ENCODE measurements at regions not wholly inside any gene's neighbourhood (a gene's known extent, or its start where the extent isn't known, plus 50 kb on each side); places are given as distances from the start of the nearest gene placed in this dataset.
A peak's percentile ranks its signal among the peaks of the same experiment; 100 is the strongest.
"Not testable (repeated sequence)": the region's sequence is repeated elsewhere in the genome, so short reads cannot be mapped to it uniquely, and the experiment has no call there.

GRCh38 chr15:96042734-96043224, 287.7 kb upstream of the NR2F2 start:
- no peak for DNase-seq (ENCODE audit: low spot score)

DNA sequence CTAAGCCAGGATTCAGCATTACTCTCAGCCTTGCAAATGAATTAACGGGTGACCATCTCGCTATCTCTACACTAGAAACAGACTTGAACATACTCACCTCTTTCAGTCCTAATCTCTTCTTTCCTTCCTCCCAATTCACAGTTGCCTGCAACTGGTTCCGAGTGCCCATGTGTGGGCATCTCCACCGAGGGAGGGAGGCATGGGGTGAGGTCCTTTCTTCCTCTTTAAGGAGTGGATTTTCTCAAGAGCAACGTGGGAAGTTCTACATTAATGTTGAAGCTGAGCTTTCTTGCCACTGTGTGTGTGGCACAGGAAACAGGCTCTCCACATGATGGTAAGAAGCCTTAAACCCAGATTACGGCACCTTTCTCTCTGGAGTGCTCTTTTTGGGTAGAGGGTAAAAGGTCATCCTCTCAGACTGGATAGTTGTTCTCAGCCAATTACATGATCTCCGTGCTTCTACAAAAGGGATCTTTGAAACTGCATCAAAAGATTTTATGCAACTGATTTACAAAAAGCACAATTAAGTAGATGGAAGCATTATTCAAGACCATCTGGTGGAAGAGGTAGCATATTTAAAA, 286.8 kb upstream of the NR2F2 start:
- no peak for DNase-seq (ENCODE audit: low spot score)

DNA sequence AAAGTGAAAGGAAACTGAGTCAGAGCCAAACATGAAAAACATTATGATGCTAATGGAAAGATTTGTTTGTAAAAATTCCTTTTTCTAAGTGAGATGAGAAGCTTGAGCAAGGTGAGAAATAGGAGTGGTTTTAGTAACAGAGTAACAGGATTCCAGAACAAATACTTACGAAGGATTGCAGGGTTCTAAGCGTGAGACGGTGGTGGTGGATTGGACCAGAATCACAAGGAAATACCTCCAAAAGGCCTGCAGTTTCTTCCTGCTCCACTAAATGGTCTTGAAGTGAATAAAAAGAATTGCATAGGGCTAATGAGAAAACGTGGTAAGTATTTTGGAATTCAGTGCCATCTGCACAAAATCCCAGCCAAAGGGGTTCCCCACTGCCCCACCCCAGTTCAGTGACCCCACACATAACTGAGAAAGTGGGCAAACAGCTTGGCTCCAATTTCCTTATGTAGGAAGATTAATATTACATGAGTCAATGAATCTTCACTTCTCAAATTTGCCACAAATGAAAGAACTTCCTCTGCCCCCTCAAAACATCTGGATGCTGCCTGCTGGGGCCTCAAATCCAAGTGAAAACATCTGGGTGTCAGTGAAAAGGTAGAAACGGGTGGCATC, 283.8 kb upstream of the NR2F2 start:
- DNase-seq (ENCODE audit: low spot score): no peak

- no peak for DNase-seq (ENCODE audit: low spot score)
These were observed 283.1 kb upstream of the NR2F2 start for GRCh38 chr15:96047255-96047931.

- no peak for DNase-seq (ENCODE audit: low spot score)
These were observed 281.2 kb upstream of the NR2F2 start for GRCh38 chr15:96049323-96049722.

DNA sequence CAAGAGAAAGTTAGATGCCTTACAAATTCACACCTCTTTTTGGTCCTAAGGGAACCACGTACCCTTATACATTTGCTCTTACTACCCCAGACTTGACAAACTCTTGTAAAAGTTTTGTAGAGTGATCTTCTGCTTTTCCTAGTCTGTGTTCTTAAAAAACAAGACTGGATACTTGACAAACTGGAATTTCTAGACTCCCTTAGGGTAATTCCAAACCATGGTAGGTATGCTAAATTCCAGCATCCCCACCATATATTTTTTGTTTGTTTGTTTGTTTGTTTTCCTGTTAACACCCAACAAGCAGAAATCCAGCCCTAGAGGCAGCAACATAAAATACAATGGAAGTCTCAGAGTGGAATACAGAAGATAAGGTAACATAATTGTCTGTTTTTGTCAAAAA, 280.7 kb upstream of the NR2F2 start:
- DNase-seq (ENCODE audit: low spot score): no peak

DNA sequence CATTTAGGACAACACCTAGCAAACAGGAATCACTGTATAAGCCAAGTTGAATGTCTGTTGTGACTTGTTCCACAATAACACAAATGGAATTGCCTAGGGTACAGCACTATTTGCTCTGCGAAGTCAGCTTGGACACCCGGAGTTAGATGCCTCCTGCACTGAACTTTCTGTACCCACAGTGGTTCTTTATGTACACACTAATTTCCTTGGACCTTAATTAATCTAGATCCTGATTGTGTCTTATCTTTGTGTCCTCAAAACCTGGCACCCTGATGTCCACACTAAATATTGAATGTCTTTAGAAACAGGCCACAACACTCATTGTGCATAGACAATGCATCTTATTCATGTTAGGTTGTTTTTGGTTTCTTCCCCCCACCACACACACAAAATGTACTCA, 278.9 kb upstream of the NR2F2 start:
- DNase-seq (ENCODE audit: low spot score): no peak

DNA sequence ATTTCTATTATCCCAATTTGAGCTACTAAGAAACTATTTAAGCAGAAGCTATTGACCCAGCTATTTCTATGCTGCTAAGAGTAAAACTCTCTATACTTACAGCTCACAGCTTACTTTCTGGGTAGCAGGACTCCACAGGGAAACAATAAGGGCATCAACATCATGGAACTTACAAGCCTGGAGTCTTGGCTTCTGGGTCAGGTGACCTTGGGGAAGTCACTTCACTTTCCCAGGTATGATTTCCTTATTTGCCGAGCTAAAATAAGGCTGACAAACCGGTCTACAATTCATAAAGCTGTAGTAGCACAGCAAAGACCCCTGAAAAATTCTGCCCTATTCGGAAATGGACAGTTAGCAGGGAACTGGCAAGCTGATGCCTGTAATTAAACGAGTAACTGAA, 278.3 kb upstream of the NR2F2 start:
- peak; percentile 52 for DNase-seq (ENCODE audit: low spot score)

DNA sequence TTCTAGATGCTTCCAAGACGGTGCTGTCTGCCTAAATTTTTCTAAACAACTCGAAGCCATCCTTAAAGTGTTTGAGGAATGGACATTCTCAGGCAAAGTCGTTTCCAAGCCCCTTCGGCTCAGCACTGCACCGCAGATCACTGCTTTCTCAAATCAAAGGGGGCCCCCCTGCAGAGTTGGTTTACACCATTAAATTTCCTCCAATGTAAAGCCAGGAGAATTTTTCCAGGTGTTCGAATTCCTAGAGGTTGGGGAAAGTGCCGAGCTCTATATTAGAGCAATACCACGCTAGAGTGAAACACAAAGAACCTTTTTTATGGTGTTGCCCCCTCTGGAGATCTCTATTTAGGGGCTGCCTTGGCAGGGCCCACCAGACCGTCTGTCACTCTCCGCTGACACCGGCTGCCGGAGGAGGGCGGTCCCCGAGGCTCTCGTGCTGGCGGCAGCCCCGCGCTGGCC, 277.9 kb upstream of the NR2F2 start:
- DNase-seq (ENCODE audit: low spot score): no peak

DNA sequence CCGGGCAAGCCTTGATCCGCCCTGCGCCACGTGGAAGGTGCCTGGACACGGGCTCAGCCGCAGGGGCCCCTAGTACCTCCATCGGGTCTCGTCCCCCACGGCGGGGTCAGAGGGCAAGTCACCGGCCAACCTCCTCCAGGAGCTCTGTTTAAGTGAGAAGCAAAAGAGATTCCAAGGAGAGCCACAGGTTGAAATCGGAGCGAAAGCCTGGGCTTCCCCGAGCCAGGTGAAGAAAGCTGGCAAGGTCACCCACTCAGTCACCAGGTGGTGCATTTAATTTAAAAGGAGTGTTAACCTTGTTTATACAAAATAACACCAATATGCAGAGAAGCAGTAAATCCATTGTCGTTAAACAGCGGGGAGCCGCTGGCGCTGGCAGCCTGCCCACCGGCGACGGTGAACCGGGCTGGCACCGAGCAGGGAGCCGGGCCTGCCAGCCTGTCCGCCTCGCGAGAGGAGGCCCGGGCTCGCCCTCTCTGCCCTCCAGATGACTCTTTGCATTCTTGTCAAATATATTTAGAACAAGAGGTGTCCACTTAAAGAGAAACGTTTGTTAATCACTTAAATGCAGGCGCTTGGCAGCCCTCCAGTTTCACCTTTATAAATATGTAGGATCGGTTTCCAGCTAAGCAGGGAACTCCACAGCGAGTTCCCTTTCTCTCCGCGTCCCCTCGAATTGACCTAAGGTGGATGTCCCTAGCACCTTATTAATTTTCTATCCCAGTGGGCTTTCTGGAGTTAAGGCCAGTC, 277.3 kb upstream of the NR2F2 start:
- no peak for DNase-seq (ENCODE audit: low spot score)

GRCh38 chr15:96053781-96054428, 276.6 kb upstream of the NR2F2 start:
- DNase-seq (ENCODE audit: low spot score): peak; percentile 85

DNA sequence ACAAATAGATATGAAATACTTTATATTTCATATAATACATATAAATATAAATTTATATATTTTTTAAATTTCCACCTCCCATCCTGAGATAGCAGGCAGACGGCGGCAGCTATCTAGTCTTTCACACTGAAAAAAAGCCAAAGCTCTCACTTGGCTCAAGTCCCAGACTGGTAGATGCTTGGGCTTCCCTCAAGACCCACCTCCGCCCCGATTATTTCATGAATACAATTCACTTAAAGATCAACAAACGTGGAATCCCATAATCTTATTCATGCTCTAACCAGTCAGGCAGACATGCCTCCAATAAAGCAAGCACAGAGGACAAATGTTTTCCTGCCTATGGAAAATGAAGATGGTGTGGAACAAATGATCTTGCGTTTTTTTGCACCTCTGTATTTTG, 275.9 kb upstream of the NR2F2 start:
- peak; percentile 31 for DNase-seq (ENCODE audit: low spot score)

DNA sequence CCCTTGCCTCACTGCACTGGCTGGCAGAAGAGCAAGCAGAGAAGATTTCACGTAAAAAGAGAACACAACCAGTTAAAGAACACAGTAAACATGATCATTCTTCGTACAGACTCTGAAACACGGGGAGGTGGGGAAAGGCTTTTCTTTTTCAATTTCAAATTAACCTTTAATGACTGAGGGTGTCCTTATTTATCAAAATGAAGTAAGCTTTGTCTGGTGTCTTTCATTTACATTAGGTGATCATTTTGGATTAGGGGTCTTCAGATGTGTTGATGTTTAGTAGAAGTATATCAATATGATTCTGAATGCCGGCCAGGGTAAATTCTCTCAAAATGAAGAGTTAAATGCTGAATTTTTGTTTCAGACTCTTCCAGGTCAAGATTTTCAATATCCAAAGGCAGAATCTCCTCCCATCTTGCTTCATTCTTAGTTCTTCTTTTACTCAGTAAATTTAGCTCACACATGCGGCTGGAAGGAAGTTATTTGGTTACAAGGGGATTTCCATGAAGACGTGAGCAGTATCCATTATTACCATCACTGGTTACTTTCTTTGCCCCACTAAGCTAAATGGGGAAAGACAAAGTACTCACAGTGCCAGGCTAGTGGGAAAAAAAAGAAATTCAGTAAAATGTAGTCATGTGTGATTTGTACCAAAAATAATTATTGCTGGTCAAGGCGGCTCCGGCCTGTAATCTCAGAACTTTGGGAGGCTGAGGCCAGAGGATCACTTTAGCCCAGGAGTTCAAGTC, 272.2 kb upstream of the NR2F2 start:
- DNase-seq (ENCODE audit: low spot score): no peak

DNA sequence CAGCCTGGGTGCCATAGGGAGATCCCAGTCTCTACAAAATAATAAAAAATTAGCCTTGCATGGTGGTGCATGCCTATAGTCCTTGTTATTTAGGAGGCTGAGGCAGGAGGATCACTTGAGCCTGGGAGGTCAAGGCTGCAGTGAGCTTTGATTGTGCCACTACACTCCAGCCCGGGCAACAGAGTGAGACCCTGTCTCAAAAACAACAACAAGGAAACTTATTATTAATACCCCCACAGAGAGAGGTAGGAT, 271.7 kb upstream of the NR2F2 start:
- not testable (repeated sequence) for DNase-seq (ENCODE audit: low spot score)

GRCh38 chr15:96060591-96060990, 269.9 kb upstream of the NR2F2 start:
- DNase-seq (ENCODE audit: low spot score): not testable (repeated sequence)

- peak; percentile 31 for DNase-seq (ENCODE audit: low spot score)
These were observed 266.1 kb upstream of the NR2F2 start for GRCh38 chr15:96064351-96064756.

GRCh38 chr15:96066126-96066525, 264.4 kb upstream of the NR2F2 start:
- DNase-seq (ENCODE audit: low spot score): no peak

- DNase-seq (ENCODE audit: low spot score): no peak
These were observed 263.5 kb upstream of the NR2F2 start for GRCh38 chr15:96066852-96067495.

- DNase-seq (ENCODE audit: low spot score): no peak
These were observed 262.8 kb upstream of the NR2F2 start for GRCh38 chr15:96067677-96068076.

- DNase-seq (ENCODE audit: low spot score): no peak
These were observed 261.6 kb upstream of the NR2F2 start for GRCh38 chr15:96068897-96069296.

DNA sequence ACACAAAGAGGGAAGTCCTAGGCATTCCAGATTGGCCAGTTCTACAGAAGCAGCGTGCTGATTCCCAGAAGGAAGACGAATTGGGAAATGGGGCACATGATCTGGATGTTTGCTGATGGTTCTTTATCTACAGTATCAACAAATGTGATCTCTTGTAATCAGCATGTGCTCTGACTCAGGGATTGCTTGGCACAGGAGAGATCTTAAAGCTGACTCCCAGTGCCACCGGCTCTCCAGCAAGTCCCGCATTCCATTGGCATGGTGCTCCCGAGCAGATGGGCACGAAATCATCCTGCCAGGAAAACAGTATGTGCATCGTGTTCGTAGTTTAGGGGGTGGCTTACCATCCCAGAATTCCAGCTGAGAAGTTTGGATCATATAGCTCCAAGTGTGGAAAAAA, 259.9 kb upstream of the NR2F2 start:
- DNase-seq (ENCODE audit: low spot score): no peak
